OCI-LY3 (cell line): ENCODE measurements at regions not wholly inside any gene's neighbourhood (a gene's known extent, or its start where the extent isn't known, plus 50 kb on each side); places are given as distances from the start of the nearest gene placed in this dataset.

ENCODE experiments used
- CTCF ChIP-seq: fragments of 200-600, 300-600 bp; sonication (generic); IDR thresholded peaks from 2 replicates; pipeline ENCODE4 v1.5.1; 2014; ENCODE audit warnings: antibody characterized with exemption, low read length, low read depth
- EZH2phosphoT487 ChIP-seq: fragments of 200-600 bp; shearing (Covaris generic); IDR thresholded peaks from 2 replicates; pipeline ENCODE4 v1.6.1; 2018; ENCODE audit warnings: antibody characterized with exemption, mixed run types, low read depth

- TF ChIP-seq CTCF = no peak
- TF ChIP-seq EZH2phosphoT487 = no peak
These were observed 238.7 kb upstream of the NREP start for GRCh38 chr5:111995701-111996100.
